GM12872 (cell line): ENCODE measurements at regions not wholly inside any gene's neighbourhood (a gene's known extent, or its start where the extent isn't known, plus 50 kb on each side); places are given as distances from the start of the nearest gene placed in this dataset.

Source experiments
- TF ChIP-seq, protein P1 (sequence below): IDR thresholded peaks from 3 replicates; pipeline ENCODE4 v1.5.1; 2011; ENCODE audit warnings: low read depth, mild to moderate bottlenecking, low read length, moderate library complexity; ENCODE audit not compliant: insufficient read depth

DNA sequence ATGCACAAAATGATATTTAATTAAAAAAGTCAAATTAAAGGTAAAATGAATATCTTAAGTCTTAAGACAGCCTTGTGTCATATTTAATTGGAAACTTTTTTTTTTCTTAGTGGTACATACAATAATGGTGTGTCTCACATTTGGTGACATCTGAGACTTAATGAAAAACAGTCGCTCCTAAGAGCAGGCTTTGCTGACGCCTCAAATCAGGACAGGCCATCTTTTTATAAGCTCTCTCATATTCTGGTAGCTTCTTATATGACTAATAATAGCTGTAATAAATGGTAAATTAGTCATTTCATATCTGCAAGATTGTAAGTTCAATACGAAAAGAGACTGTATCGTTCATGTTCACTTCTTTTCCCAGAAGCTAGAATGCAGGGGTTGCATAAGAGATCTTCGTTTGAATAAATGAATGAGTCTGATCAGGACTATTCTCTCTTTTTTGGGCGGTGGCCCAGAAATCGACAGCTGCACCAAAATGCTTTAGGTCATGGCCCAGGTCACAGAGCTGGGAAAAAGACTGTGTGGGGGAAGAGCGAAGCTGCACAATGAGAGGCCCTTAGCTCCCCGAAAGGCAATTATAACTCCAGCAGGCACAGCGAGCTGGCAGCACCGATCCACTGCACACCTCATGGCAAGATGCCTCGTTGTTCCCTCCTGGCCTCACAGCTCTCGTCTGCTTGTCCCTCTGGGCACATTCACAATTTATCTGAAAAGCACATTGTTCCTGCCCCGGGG is 69.4 kb downstream of the NRN1 start:
- TF ChIP-seq, protein P1, sequence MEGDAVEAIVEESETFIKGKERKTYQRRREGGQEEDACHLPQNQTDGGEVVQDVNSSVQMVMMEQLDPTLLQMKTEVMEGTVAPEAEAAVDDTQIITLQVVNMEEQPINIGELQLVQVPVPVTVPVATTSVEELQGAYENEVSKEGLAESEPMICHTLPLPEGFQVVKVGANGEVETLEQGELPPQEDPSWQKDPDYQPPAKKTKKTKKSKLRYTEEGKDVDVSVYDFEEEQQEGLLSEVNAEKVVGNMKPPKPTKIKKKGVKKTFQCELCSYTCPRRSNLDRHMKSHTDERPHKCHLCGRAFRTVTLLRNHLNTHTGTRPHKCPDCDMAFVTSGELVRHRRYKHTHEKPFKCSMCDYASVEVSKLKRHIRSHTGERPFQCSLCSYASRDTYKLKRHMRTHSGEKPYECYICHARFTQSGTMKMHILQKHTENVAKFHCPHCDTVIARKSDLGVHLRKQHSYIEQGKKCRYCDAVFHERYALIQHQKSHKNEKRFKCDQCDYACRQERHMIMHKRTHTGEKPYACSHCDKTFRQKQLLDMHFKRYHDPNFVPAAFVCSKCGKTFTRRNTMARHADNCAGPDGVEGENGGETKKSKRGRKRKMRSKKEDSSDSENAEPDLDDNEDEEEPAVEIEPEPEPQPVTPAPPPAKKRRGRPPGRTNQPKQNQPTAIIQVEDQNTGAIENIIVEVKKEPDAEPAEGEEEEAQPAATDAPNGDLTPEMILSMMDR, result no peak

DNA sequence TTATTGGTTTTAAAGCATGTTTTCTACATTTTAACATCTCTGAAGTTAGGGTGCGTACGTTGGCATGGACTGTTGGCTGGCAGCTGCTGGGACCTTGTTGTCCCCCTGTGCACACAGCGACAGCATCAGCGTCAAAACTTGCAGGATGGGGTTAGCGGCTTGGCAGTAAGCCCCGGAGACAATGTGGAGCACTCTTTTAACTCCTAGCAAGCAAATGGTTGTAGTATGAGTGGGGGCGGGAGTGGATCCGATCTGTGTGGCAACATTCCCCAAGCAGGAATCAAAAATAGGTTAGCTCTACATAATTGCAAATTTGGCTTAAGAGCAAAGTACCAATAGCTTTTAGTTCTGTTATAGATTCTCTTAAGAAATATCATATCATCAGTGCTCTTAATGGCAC is 70.1 kb downstream of the NRN1 start:
- TF ChIP-seq, protein P1, result no peak

DNA sequence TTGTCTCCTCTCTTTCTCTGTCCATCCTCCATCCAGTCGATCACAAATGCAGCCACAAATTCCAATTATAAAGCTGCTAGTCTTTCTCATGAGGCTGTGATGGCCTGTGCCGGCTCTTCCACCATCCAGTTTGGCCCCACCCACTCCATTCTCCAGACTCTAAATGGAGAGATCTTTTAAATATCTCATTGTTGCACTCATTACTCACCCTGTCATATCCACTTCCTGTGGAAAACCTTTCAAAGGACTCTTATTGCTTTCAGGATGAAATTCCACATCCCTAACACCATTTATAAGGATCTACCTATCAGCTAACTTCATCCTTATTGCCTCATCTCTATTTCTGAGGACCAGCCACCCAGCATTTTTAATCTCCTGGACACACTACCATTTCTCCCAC is 70.6 kb downstream of the NRN1 start:
- TF ChIP-seq, protein P1, result no peak

DNA sequence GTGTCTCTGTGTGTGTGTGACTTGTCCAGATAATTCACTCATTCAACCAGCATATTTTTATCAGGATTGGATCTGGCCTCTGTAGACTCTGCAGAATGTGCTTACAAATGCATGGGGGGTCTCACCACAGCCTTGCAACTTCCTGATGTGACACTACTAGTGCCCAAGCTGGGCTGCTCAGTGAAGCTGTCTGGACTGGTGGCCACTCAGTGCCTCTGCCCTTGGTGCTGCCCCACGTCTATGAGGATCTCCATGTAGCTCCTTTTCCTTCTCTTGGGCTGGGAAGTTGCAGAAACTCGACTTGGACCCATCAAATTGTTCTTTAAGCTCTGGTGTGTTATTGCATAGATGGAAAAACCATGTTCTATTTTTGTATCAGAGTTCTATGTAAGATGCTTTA is 75.8 kb downstream of the NRN1 start:
- TF ChIP-seq, protein P1, result no peak

DNA sequence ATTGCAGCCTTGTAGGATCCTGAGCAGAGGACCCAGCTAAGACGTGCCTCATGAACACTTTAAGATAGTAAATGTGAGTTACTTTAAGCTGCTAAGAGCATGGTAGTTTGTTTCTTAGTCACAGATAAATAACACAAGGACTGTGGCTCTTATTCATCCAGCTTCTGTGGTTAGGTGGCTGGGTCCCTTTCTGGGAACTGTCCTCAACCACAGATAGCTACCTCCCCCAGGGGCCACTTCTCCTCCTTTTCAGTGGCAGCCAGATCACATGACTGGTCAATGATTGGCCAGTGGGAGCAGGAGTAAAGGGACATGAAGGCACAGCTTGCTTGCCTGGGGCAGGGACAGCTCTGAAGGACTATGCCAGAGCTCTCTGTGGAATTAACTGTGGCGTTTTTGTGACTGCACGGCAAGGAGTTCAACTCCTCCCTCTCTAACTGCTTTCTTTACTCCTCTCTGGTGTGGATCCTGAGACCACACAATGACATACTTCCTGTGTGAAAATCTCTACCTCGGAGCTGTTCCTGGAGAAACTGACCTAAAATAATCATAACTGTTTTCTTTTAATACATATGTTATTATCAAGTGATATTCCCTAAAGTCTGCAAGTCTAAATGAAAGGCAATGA is 76.5 kb downstream of the NRN1 start:
- TF ChIP-seq, protein P1, result no peak

DNA sequence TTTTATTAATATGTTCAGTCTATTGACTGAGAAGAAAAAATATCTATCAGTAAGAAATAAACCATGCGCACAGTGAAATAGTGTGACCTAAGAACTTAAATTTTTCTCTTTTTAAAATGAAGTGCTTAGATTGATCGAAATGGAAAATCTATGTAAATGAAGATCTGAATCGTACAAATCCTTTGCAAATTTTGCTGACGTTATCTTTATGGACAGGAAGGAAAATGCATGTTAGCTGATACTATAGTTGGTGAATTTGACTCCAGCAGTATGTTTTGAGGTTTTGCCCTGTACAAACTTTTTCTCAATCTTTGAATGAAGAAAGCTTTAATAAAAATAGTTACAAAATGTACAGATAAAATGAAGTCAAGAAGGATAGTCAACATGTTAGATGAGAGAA is 82.9 kb downstream of the NRN1 start:
- TF ChIP-seq, protein P1, result no peak

DNA sequence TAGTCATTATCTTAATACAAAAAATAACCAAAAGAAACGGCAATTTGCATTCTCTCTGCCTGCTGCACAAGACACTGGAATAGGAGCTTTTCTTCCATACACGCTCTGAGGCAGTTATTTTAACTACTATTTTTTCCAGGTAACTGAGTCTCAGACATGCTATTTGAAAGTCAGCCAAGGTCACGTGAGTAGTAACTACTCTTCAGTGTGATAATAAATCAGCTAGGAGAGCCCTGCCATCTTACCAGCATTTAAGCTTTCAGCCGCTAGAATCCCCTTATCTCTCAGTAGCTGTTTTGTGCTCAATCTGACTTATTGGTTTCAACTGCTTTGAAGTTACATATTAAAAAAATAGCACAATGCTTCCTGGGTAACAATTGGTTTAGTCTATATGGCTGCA is 84.5 kb downstream of the NRN1 start:
- TF ChIP-seq, protein P1, result no peak
